Gastrocnemius medialis (tissue), 4 donors: ENCODE measurements at regions not wholly inside any gene's neighbourhood (a gene's known extent, or its start where the extent isn't known, plus 50 kb on each side); places are given as distances from the start of the nearest gene placed in this dataset.

Experiments used
- CTCF ChIP-seq, 5 experiments: fragments of 450-650 bp in 3 of 5; fragments of 200-600 bp in 2 of 5; sonication (generic) in 2 of 5; IDR thresholded peaks in 4 of 5; conservative IDR thresholded peaks in 1 of 5; 1 replicate in 4 of 5; 2 replicates in 1 of 5; pipeline ENCODE4 v1.5.1; 2016 to 2019; ENCODE audit warnings: antibody characterized with exemption in 5 of 5, mild to moderate bottlenecking in 3 of 5, moderate library complexity in 3 of 5
- POLR2A ChIP-seq, 2 donors: fragments of 450-650 bp; IDR thresholded peaks; one replicate each; pipeline ENCODE4 v1.6.1; 2017; ENCODE audit warnings: antibody characterized with exemption in 2 of 2, mild to moderate bottlenecking in 2 of 2, moderate library complexity in 2 of 2

- TF ChIP-seq POLR2A (IDR thresholded peaks at IDR 0.05) (no peak), CTCF (IDR thresholded peaks at IDR 0.05 in 4 of 5, conservative IDR thresholded peaks at IDR 0.05 in 1 of 5) (no peak)
Observed at GRCh38 chr5:28766565-28767158, 1728.3 kb upstream of the CDH9 start.
